NCI-H1694 (cell line): ENCODE measurements at regions not wholly inside any gene's neighbourhood (a gene's known extent, or its start where the extent isn't known, plus 50 kb on each side); places are given as distances from the start of the nearest gene placed in this dataset.

ENCODE experiments used
- DNase-seq: peaks from one replicate; lab custom pipeline; 2025; lab: John Stamatoyannopoulos, UW

DNA sequence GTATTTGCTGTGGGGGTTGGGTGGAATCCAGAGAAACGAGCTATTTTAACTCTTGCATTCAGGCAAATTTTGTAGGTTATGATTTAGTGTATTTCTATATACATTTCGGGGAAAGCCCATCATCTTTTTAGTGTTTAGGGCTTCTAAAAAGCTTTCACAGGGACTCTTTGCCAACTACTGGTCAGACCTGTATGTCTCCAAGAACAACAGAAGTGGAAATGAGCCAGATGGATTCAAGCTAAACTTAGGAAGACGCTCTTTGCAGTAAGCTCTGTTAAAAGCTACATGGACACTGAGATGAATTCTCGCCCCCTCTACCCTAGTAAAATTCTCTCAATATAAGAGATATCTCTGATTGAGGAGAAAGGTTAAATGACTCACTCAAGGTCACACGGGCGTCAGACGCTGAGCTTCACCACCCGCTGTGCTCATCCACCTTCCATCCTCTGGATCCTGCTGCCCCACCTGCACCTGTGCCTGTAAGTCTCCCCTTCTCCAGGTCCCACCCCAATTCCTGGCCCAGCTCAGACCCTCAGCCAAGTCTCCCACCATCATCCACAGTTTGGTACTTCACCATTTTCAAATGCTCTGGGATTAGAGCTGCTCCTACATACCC is 85.6 kb downstream of the MARCHF4 start:
- DNase-seq: no peak

DNA sequence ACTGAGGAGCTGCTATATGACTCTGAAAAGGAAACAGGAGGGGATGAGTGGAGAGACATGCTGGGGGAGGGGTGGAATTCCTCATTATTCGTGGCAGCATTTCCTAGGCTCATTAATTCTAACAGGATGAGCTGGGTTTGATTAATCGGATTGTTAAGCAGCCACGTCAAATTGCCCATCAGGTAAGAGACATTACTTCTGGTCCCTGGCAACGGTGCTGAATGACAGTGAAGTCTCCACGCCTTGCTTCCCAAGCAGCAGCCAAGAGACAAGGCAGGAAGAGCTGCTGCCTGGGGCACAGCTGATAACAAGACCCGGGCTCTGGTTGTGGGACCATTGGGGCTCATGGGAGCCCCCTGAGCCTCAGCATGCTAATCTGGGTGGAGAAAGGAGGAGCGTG is 86.6 kb downstream of the MARCHF4 start:
- no peak for DNase-seq

DNA sequence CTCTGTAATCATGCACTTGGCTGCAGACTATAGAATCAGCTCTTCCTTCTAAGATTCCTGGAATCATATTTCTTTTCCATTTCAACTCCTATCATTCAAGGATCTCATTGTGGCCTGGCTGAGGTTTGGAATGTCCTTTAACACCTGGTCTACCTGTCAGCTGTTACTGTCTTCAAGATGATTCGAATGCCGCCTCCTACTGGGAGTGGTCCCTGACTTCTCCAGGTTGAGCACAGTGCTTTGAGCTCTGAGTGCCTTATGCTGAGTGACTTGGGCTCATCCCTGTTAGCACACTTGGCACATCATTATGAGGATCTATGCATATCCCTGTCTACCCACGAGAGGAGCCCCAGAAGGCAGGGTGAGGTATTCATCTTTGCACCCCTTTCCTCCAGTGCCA is 87.6 kb downstream of the MARCHF4 start:
- DNase-seq: no peak

DNA sequence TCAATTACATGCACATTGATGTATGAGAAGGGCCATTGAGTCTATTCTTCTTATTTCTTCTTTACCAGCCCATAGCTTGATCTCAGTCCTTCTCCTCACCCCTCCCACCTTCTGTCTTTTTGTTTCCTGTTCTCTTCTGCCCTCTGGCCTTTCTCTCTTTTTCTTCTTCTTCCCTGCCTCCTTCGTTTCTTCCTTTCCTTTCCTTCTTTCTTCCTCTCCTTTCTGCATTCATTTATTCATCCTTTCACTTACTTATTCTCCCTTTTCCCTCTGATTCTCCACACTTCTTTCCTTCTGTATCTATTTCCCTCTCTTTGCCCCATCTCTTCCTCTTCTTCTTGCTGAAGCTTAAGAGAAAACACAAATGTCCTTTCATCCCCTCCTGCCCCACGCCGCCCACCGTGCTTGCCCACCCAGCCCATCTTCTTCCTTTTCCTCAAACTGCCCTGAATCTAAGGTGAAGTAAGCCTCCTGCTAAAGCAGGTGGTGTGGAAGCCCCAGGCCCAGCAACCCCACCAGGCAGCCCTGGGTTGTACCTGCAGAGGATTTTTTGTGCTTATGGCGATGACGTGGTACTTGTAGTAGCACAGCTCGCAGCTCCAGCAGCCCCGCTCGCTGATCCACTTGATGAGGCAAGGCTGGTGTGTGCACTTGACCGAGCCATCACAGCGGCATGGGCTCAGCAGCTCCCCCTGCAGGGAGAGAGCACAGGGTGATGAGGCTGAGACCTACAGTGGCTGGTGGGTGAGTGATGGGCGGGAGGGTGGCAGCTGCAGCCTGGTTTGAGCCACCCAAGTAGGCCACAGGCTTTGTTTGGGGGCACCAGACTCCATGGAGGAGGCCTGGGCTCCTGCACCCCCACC is 89.0 kb downstream of the MARCHF4 start:
- DNase-seq: no peak

GRCh38 chr2:216281876-216282275 is 90.4 kb downstream of the MARCHF4 start:
- DNase-seq: no peak

- DNase-seq: no peak
Measured at GRCh38 chr2:216281316-216281715, 91.0 kb downstream of the MARCHF4 start.

- DNase-seq: no peak
Measured at GRCh38 chr2:216279459-216279858, 92.8 kb downstream of the MARCHF4 start.

DNA sequence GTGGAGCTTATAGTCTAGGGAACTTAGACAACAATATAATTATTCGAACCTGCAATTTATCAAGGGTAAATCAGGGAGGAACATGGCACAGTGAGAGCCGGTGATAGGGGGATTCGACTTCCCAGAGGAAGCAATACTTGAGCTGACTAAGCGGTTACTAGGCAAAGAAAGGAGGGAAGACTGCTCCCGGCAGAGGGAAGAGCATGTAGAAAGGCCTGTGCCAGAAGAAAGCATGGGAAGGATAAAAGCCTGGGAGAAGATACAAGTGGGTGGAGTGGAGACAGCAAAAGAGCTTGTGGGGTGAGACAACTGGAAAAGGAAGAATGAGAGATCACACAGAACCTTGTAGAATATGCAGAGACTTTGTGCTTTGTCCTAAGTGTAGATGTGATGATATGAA is 93.3 kb downstream of the MARCHF4 start:
- DNase-seq: no peak

- DNase-seq: no peak
Measured at GRCh38 chr2:216275890-216276289, 96.4 kb downstream of the MARCHF4 start.

DNA sequence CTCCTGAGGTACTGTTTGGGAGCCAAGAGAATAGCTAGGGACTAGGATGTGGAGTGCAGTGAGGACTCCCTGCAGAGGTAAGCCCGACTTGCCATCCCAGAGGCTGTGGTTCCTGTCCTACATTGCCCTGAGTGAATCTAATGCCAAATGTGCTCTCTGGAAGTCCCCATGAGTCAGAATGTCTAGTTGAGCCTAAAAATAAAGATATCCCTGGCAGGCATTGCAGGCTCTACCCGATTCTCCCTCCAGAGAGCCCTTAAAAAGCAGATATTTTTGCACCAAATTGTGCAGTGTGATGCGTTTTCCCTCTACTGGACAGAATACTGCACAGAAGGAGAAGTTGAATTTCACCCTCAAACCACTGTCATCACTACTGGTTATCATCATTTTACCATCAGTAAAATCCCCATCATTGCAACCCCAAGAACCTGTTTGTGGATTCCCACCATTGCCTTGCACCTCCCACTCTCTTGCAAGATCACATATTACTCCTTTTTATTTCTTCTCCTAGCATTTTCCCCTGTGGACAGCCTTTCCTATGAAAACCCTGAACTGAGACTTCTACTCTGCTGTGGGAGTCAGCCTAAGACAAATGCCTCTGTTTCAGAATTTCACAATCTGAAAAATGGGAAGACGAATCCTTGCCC is 98.0 kb downstream of the MARCHF4 start:
- no peak for DNase-seq

- DNase-seq: no peak
Measured at GRCh38 chr2:216261042-216261537, 111.2 kb downstream of the MARCHF4 start.

- DNase-seq: no peak
Measured at GRCh38 chr2:216260629-216261028, 111.7 kb downstream of the MARCHF4 start.

DNA sequence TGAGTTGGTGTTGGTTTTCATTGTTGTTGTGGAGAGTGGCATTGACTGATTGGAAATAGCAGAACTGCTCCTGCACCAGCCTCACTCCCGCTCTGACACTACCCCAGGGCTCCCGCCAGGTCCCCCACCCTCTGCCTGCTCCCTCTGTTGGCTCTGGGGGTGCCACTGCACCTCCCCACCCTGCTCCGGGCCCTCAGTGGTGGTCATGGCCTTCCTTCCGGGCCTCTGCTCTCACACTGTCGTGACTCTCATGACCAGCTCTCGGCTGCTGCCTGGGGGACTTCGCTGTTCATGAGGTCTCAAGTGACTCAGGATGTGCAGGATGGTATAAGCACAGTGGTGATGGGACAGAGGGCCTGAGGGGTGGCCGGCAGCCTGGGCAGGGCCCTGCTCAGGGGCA is 113.2 kb downstream of the MARCHF4 start:
- no peak for DNase-seq

GRCh38 chr2:216257089-216257488 is 115.2 kb downstream of the MARCHF4 start:
- DNase-seq: no peak
